Tibial artery (tissue), 4 donors: ENCODE measurements at regions not wholly inside any gene's neighbourhood (a gene's known extent, or its start where the extent isn't known, plus 50 kb on each side); places are given as distances from the start of the nearest gene placed in this dataset.
A peak's percentile ranks its signal among the peaks of the same experiment; 100 is the strongest.
"Not testable (repeated sequence)": the region's sequence is repeated elsewhere in the genome, so short reads cannot be mapped to it uniquely, and the experiment has no call there.

Source experiments
- DNase-seq, 2 donors: peaks; one replicate each; pipeline ENCODE4 v3.0.0-alpha.2; 2019
- H3K27ac ChIP-seq, 2 donors: fragments of 200-600 bp; sonication (generic) in 1 of 2; 1 replicate in 1 of 2; 2 replicates in 1 of 2; pipeline ENCODE4 v1.5.1; 2018 to 2019; ENCODE audit warnings: mild to moderate bottlenecking in 1 of 2
- H3K27me3 ChIP-seq, 2 donors: fragments of 200-600 bp; sonication (generic) in 1 of 2; one replicate each; pipeline versions ENCODE4 v1.5.1 to v1.6.0; 2016 to 2019
- H3K36me3 ChIP-seq, 3 donors: fragments of 200-600 bp; sonication (generic) in 2 of 3; one replicate each; pipeline ENCODE4 v1.5.1; 2016 to 2019; ENCODE audit warnings: mild to moderate bottlenecking in 2 of 3
- H3K4me1 ChIP-seq, 4 donors: fragments of 200-600 bp; sonication (generic) in 2 of 4; 1 replicate in 3 of 4; 2 replicates in 1 of 4; pipeline ENCODE4 v1.5.1; 2016 to 2019
- H3K4me3 ChIP-seq, 2 donors: fragments of 200-600 bp; sonication (generic) in 1 of 2; 1 replicate in 1 of 2; 2 replicates in 1 of 2; pipeline ENCODE4 v1.5.1; 2018 to 2019; ENCODE audit warnings: mild to moderate bottlenecking in 2 of 2
- H3K9me3 ChIP-seq, 3 donors: fragments of 200-600 bp; sonication (generic) in 1 of 3; one replicate each; pipeline ENCODE4 v1.5.1; 2016 to 2019
- intact Hi-C: fragments of 100-400 bp; cut with DNase I; formaldehyde crosslinking; loops from one replicate; pipeline ENCODE4 v1.15.0; 2023; ENCODE audit warnings: low total_unique reads
- TF ChIP-seq, protein P1 (sequence below), 2 experiments: fragments of 200-600 bp in 1 of 2; fragments of 450-650 bp in 1 of 2; IDR thresholded peaks; one replicate each; pipeline ENCODE4 v1.5.1; 2017 to 2019; ENCODE audit warnings: antibody characterized with exemption in 2 of 2, mild to moderate bottlenecking in 1 of 2, moderate library complexity in 1 of 2

DNA sequence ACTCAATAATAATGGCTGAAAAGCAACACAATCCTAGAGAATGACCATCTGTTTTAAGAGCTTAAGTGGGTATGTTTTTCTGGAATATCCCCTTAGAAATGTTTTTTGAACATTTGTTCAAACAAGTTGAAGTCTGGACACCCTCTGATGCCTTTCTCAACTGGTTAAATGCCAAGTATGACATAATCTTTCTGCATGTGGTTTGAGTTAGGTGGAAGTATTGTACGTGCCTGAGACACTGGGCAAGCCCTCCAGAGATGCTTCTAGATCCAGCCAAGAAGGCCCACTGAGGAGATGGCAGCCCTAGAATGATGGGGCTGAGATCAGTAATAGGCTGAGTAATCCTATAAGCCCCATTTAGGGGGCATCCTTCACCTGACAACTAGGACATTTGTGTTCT lies 493.1 kb downstream of the MAGEE1 start:
- Histone ChIP-seq H3K9me3 (no peaks in the 10 kb centered on the region), H3K4me3 (no peak overlapping the region), H3K36me3 (no peaks in the 10 kb centered on the region), H3K27ac (peak overlapping the region in 1 of 2 donors; percentile 2), H3K27me3 (no peaks in the 10 kb centered on the region), H3K4me1 (peaks cover 0 to 6% (median 0%) of the 10 kb centered on the region in 4 donors)
- intact Hi-C loops, result no loop called here
- no peak for DNase-seq
- TF ChIP-seq, protein P1, sequence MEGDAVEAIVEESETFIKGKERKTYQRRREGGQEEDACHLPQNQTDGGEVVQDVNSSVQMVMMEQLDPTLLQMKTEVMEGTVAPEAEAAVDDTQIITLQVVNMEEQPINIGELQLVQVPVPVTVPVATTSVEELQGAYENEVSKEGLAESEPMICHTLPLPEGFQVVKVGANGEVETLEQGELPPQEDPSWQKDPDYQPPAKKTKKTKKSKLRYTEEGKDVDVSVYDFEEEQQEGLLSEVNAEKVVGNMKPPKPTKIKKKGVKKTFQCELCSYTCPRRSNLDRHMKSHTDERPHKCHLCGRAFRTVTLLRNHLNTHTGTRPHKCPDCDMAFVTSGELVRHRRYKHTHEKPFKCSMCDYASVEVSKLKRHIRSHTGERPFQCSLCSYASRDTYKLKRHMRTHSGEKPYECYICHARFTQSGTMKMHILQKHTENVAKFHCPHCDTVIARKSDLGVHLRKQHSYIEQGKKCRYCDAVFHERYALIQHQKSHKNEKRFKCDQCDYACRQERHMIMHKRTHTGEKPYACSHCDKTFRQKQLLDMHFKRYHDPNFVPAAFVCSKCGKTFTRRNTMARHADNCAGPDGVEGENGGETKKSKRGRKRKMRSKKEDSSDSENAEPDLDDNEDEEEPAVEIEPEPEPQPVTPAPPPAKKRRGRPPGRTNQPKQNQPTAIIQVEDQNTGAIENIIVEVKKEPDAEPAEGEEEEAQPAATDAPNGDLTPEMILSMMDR (IDR thresholded peaks at IDR 0.05), result no peak

DNA sequence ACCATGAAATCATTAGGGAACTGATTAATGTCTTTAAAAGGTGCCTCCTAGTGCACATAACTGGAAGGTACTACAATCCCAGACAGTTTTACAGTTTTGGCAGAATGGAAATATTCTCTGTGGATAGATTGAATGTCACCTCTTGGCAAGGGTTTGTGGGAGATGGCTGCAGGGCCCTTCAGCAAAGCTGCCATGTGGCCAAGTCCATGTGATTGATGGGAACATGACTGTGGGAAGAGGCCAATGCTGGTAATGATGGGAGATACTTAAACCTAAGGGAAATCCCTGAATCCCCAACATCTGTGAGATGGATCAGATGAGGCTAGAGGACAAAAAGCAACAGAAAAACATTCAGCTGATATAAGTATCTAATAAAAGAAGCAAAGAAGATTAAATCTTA lies 493.7 kb downstream of the MAGEE1 start:
- DNase-seq, result no peak
- Histone ChIP-seq H3K4me1 (peaks cover 0 to 6% (median 0%) of the 10 kb centered on the region in 4 donors), H3K27ac (peak overlapping the region in 1 of 2 donors; percentile 2), H3K4me3 (no peak overlapping the region), H3K27me3 (no peaks in the 10 kb centered on the region), H3K36me3 (no peaks in the 10 kb centered on the region), H3K9me3 (no peaks in the 10 kb centered on the region)
- intact Hi-C loops, result no loop called here
- TF ChIP-seq, protein P1 (IDR thresholded peaks at IDR 0.05), result no peak

DNA sequence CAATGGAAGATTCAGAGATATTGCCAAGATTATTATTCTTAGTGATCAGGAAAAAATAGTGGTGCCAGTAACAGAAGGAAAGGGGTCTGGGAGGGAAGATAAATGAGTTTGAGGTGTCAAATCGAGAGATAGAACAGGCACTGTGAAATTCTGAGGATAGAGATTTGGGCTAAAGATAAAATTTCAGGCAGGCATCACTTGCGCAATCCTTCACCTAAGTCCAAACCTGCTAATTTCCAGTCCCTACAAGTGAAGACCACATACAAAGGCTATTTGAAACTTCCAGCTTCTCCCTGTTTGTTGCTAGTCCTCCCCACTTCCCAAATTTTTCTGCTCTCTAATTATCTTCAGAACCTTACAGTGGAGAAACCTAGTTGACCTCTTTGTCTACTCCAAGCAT lies 494.6 kb downstream of the MAGEE1 start:
- H3K4me3 ChIP-seq, result no peak overlapping the region
- intact Hi-C loops, result no loop called here
- H3K4me1 ChIP-seq, result peaks cover 0 to 2% (median 0%) of the 10 kb centered on the region in 4 donors
- no peak overlapping the region for H3K27ac ChIP-seq
- TF ChIP-seq, protein P1 (IDR thresholded peaks at IDR 0.05), result no peak
- no peaks in the 10 kb centered on the region for H3K36me3 ChIP-seq
- no peak for DNase-seq
- H3K27me3 ChIP-seq, result no peaks in the 10 kb centered on the region
- no peaks in the 10 kb centered on the region for H3K9me3 ChIP-seq

DNA sequence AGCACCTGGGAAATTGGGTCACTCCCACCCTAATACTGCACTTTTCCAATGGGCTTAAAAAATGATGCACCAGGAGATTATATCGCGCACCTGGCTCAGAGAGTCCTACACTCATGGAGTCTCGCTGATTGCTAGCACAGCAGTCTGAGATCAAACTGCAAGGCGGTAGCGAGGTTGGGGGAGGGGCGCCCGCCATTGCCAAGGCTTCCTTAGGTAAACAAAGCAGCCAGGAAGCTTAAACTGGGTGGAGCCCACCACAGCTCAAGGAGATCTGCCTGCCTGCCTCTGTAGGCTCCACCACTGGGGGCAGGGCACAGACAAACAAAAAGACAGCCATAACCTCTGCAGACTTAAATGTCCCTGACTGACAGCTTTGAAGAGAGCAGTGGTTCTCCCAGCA lies 497.1 kb downstream of the MAGEE1 start:
- H3K4me1 ChIP-seq, H3K9me3 ChIP-seq, H3K27me3 ChIP-seq, intact Hi-C loops, H3K27ac ChIP-seq, H3K4me3 ChIP-seq, H3K36me3 ChIP-seq, DNase-seq: not testable (repeated sequence)

DNA sequence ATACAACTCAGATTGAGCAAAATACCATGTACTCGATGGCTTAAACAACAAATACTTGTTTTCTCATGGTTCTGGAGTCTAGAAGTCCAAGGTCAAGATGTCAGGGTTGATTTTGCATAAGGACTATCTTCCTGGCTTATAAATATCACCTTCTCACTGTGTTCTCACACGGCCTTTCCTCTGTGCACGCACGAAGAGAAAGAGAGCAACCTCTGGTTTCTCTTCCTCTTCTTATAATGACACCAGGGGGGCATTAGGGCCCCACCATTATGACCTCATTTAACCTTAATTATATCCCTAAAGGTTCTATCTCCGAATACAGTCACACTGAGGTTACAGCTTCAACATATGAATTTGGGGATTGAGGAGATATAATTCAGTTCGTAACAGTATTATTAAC lies 504.0 kb downstream of the MAGEE1 start:
- Histone ChIP-seq H3K4me3 (no peak overlapping the region), H3K9me3 (peaks cover 0 to 5% (median 0%) of the 10 kb centered on the region in 3 donors), H3K4me1 (no peaks in the 10 kb centered on the region), H3K27me3 (no peaks in the 10 kb centered on the region), H3K36me3 (no peaks in the 10 kb centered on the region), H3K27ac (no peak overlapping the region)
- DNase-seq, result no peak
- TF ChIP-seq, protein P1 (IDR thresholded peaks at IDR 0.05), result no peak
- intact Hi-C loops, result no loop called here

DNA sequence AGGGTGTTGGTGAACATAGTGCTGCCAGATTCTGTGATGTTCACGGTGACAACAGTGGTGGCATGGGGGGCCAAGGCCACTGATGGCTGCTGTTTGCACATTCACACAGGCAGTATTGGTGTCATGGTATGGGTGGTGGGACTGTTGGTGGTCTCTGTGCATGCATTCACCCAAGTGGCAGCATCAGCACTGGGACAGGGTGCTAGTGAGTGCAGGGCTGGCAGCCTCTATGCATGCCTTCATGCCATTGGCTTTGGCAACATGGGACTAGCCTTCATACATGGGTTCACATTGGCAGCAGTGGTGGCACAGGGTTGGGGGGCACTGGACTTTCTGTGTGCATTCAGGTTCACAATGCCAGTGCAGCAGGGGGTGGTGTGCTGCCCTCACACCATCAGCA lies 489.7 kb upstream of the FGF16 start:
- H3K4me1 ChIP-seq, result no peaks in the 10 kb centered on the region
- DNase-seq, result no peak
- no peak overlapping the region for H3K27ac ChIP-seq
- no peaks in the 10 kb centered on the region for H3K36me3 ChIP-seq
- no peak overlapping the region for H3K4me3 ChIP-seq
- intact Hi-C loops, result no loop called here
- TF ChIP-seq, protein P1 (IDR thresholded peaks at IDR 0.05), result no peak
- H3K9me3 ChIP-seq, result peaks cover 0 to 14% (median 0%) of the 10 kb centered on the region in 3 donors
- H3K27me3 ChIP-seq, result no peaks in the 10 kb centered on the region
